RPMI7951 (cell line): ENCODE measurements at regions not wholly inside any gene's neighbourhood (a gene's known extent, or its start where the extent isn't known, plus 50 kb on each side); places are given as distances from the start of the nearest gene placed in this dataset.
"Not testable (repeated sequence)": the region's sequence is repeated elsewhere in the genome, so short reads cannot be mapped to it uniquely, and the experiment has no call there.

Experiments used
- DNase-seq: peaks from one replicate; pipeline ENCODE4 v3.0.0-alpha.2; 2012; ENCODE audit warnings: low read depth

DNA sequence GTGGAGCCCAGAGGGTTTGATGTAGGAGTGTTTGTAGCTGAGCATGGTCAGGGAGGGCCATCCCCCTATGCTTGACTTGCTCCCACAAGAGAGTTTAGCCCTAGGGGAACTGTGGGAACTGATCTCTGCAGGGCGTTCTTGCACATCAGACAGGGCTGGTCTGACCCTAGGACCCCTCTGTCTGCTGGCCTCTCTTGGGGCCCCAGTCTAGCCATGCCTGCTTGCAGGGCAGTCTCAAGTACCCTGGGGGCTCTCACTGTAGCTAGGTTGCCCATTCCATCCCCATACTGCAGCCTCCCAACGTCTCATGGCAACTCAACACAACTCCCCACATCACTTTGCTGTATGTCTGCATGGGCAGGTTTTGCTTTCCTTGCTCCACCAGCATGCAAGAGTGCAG, 1250.7 kb upstream of the B3GALT2 start:
- DNase-seq = no peak

DNA sequence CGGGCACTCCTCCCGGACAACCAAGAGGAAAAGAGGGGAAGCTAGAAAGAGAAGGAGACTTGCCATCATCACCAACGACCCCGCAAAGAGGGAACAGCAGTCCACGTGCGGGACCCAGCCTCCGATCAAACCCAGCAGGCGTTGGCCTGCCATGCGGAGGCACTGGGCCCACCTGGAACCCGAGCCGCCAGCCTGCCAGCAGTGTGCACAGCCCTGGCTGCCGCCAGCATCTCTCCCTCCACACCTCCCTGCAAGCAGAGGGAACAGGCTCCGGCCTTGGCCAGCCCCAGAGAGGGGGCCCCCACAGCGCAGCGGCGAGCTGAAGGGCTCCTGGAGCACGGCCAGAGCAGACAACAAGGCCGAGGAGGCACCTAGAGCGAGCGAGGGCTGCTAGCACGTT, 1244.7 kb upstream of the B3GALT2 start:
- no peak for DNase-seq

DNA sequence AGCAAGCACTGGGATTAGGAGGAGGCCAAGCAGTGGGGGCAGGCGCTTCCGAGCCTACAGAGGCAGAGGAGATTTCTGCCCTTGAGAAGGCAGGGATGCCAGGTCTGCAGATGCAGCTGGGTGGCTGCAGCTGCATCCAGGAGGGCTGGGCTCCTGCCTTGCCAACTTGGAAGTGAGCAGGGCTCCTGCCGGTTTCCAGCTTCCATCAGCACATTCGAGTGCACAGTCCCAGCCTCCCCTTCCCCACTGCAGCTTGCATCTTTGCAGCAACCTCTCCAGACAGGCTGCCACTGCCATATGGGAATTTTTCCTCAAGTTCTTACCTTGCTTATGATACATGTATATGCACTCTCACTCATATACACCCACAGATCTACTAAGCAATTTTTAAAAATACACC, 1234.3 kb upstream of the B3GALT2 start:
- no peak for DNase-seq

DNA sequence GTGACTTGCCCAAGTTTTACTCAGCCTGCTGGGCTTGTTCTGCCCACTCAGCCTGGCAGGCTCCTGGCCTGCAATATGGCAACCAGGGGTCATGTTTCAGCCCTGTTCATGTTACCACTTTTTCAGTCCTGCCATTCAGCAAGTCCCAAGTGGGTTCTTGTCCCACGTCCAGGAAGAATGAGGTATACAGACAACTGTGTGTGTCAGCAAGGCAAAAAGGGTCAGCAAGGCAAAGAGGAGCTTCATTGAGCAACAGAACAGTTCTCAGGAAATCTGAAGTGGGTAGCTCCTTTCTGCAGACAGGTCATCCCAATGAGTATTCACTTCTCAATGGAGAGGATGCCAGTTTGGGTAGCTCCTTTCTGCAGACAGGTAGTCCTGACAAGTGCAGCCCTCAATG, 1233.3 kb upstream of the B3GALT2 start:
- no peak for DNase-seq

DNA sequence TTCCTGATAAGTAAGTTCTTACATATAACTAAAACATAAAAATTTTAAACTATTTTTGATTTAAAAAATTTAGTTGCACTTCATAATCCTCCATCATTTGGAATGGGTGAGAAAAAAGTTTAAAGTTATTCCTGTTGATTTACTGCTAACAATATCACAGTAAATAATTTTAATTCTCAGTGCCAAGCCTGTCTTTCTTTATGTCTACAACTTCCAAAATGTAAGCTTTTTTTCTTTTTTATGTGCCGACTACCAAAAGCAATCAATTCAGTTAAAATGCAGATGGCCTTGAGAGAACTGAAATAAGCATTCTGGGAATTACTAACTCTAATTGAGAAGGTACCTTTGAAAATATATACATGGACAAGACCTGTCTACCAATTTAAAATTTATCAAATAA, 1224.3 kb upstream of the B3GALT2 start:
- no peak for DNase-seq

DNA sequence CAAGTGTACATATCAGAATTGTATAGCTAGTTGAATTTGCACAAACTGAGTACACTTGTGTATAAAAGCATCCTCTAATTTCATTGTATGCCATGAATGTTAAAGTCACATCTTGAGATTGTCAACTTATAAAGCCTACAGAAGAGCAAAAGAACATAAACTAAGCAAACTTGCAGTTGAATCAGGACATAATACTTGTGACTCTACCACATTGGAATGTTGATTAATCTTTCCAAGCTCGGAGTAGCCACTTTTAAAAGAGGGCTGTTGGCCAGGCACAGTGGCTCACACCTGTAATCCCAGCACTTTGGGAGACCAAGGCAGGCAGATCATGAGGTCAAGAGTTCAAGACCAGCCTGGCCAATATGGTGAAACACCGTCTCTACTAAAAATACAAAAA, 1220.8 kb upstream of the B3GALT2 start:
- DNase-seq = not testable (repeated sequence)

DNA sequence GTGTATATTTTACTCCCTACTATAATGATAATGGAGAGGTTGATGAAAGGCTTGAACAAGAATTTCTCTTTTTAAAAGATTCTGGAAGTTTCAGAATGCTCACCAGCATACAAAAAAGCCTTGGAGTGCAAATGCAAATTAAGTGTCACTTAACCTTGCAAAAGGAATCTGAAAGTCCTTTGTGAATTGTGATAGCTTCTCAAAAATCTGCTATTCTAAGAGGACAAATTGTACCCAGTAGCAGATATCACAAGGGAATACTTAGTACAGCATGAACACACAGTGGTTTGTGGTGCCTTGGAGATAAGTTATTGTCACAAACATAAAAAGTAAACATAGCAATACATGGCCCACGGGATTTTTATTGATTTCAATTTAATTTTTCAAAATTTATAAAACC, 1208.3 kb upstream of the B3GALT2 start:
- no peak for DNase-seq

DNA sequence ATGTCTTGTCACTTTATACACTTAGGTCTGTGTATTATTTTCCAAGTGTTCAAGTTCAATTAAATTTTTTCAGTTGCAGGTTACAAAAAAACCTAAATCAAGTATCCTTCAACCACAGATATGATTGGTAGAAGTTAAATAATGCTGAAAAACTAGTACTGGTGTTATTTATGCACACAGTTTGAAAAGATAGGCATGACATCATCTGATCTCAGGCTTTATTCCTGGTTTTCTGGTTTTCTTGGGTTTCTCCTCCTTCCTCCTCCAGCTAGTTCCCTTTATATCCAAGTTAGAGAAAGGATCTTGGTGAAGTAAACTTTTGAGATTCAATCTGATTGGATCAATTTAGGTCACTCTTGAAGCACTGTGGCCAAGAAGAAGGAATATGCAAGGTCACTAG, 1201.1 kb upstream of the B3GALT2 start:
- DNase-seq = no peak

DNA sequence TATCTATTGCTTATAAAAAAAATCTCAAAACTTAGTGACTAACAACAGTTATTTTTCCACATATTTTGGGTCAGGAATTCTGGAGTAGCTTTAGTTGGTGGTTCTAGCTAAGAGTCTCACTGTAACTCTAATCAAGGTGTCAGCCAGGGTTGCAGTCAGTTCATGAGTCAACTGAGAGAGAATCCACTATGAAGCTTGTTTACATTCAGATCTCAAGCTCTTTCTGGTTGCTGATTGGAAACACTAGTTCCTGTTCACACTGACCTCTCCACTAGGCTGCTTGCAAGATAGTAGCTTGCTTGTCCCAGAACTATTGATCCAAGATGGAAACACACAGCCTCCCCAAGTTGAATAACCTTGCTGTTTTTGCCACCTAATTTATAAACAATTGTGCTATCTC, 1192.1 kb upstream of the B3GALT2 start:
- no peak for DNase-seq

DNA sequence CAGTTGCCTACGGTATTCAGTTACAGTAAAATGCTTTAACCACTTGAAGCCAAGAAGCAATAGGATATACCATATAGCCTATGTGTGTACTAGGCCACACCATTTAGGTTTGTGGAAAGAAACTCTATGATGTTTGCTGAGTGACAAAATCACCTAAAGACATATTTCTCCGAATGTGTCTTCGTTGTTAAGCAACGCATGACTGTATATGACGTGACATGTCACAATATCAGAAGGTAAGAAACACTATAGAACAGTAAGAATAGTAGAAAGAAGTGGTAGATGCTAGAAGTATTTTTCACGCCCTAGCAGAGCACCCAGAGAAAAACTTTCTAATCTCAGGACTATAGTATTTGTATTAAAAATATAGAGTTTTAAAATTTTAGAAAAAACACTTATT, 1188.2 kb upstream of the B3GALT2 start:
- no peak for DNase-seq

DNA sequence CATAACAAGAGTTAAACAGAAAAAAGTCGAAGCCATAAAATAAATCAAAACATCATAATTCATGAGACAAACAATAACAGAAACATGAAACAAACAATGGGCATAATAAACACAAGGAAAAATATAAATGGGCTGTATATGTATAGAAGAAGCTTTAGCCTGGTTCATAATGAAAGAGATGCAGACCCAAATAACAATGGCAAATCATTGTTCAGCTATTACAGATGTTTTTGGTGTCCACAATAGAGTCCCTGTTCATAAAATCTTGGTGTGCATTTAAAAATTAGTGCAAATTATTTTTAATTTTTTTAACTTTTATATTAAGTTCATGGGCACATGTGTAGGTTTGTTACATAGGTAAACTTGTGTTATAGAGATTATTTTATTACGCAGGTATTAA, 1185.9 kb upstream of the B3GALT2 start:
- DNase-seq = no peak

DNA sequence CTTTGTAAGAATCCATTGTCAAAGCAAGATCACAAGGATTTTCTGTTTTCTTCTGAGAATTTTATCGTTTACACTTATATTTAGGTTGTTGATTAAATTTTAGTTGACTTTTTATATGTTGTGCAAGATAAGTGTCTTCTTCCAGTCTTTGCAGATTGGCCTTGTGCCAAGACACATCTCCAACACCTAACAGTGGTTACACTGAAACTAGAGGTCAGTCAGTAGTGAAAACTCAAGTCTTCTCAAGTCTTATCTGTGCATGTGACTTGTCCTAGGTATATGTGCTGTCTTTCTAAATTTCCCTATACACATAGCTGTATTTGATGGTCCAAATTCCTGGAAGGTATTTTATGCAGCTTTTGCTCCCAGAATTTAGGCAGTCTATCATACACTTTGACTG, 1183.2 kb upstream of the B3GALT2 start:
- DNase-seq = no peak

DNA sequence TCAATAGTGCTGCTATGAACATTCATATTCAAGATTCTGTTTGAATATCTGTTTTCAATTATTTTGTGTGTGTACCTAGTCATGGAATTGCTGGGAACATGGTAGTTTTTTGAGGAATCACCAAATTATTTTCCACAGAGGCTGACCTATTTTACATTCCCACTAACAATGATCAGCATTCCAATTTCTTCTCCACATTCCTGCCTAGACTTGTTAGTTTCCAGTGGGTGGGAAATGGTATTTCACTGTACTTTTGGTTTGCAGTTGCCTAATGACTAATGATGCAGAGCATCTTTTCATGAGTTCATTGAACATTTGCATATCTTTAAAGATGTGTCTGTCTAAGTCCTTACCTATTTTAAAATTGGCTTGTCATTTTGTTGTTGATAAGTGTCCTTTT, 1182.6 kb upstream of the B3GALT2 start:
- no peak for DNase-seq

DNA sequence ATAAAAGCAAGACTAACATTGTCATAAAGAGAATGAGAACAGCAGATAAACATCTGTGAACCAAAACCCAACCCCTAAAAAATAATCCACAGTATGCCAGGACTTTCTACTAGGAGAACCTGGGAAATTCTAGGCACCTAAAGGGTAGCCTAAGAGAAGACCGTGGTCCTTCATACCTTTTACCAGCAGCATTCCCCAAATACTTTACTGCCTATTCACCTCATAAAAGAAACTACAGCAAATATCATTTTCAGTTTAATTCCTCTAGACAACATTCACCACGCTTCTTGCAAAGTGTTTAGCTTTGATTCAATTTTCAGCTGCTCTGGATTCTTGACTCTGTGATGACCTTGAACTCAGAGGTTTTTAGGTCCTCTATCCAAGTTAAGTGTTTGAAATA, 1180.7 kb upstream of the B3GALT2 start:
- no peak for DNase-seq

DNA sequence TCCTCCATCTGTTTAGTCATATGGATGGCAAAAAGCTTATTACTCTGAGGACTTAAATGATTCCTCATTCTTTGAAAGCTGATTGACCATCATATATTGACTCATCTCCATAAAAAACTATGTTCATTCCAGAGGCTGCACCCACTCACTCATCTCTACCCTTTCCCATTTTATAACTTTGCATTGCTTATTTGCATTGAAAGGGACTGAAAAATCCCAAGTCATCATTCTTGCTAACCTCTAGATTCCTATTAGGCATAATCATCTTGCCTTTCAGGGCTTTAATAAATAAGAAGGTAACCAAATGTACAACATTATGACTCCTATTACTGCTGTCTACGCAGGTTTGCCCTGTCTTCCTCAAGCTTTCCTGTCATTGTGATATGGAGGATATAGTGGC, 1180.3 kb upstream of the B3GALT2 start:
- no peak for DNase-seq

DNA sequence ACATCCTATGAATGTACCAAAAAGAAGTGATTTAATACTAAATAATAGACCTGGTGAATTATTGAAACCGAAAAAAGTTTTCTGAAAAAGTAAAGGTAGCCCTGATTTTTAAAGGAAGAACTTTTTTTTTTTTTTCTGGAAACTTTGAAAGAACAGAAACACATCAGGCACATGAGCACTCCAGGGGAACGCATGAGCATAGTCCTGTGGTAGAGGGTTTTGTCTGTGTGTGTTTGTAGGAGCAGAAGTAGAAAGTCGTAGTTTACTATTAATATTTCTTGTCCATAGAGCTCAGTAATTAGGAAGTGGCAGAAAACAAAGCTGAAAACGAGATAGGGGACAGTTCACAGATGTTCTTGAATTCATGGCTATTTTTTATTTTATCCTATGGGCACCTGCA, 1175.9 kb upstream of the B3GALT2 start:
- no peak for DNase-seq

DNA sequence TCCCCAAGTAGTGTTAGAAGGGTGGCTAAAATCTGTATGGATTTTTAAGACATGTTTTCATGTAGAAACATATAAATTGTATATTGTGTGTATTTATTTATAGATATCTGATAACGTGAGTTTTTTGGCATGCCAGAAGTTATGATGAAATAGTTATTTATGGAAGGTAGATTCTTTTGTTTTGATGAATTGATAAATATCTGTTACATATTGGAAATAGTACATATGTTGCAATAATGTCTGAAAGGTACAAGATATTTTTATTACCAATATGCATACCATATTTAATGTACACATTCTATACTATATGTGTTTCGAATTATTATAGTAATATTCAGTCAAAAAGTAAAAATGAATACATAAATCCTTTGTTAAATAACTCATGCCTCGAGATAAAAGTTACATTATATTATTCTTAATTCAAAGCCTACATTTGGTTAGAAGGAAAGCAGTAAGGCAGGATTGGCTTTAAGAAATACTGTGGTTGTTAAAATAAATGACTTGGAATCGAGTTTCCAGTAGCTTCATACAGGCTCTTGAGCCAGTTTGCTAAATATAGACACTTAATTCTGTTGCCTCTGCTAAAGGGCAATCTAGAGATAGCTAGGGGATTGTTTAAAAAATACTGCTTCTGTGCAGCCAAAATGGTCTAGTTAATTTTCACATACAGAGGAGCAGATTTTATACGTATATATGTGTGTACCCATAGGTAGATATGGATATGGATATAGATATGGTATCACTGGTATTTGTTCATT, 1175.1 kb upstream of the B3GALT2 start:
- no peak for DNase-seq

DNA sequence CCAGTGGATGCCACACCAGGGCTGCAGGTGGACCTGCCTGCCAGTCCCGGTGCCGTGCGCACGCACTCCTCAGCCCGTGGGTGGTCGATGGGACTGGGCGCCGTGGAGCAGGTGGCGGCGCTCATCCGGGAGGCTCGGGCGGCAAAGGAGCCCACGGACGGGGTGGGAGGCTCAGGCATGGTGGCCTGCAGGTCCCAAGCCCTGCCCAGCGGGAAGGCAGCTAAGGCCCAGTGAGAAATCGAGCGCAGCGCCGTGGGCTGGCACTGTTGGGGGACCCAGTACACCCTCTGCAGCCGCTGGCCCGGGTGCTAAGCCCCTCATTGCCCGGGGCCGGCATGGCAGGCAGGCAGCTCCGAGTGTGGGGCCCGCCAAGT, 1171.8 kb upstream of the B3GALT2 start:
- no peak for DNase-seq

DNA sequence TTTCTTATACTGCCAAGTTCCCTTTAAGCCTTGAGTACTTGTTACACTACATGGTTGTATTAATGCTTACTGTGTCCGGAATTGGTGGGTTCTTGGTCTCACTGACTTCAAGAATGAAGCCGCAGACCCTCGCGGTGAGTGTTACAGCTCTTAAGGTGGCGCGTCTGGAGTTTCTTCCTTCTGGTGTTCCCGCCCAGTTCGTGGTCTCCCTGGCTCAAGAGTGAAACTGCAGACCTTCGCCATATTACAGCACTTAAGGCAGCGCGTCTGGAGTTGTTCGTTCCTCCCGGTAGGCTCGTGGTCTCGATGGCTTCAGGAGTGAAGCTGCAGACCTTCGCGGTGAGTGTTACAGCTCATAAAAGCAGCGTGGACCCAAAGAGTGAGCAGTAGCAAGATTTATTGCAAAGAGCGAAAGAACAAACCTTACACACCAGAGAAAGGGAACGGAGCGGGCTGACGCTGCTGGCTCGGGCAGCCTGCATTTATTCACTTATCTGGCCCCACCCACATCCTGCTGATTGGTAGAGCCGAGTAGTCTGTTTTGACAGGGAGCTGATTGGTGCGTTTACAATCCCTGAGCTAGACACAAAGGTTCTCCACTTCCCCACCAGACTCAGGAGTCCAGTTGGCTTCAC, 1171.3 kb upstream of the B3GALT2 start:
- DNase-seq = not testable (repeated sequence)

DNA sequence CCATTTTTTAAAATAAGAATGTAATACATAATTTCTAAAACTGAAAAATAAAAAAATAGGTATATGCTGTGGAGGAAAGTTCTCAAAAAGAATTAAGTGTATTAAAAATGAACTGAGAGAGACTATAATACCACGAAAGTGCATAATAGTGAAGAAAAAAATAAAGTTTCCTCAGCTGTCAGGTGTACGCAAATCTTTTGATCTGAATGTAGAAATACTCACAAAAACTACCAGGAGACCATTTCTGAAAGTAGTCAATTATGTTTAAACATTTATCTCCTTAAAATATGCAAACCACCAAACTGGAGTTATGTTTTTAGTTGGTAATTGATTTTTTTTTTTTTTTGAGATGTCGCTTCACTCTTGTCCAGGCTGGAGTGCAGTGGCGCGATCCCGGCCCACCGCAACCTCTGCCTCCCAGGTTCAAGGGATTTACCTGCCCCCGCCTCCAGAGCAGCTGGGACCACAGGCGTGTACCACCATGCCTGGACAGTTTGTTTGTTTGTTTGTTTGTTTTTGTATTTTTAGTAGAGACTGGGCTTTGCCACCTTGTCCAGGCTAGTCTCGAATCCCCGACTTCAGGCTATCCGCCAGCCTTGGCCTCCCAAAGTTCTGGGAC, 1169.2 kb upstream of the B3GALT2 start:
- no peak for DNase-seq

DNA sequence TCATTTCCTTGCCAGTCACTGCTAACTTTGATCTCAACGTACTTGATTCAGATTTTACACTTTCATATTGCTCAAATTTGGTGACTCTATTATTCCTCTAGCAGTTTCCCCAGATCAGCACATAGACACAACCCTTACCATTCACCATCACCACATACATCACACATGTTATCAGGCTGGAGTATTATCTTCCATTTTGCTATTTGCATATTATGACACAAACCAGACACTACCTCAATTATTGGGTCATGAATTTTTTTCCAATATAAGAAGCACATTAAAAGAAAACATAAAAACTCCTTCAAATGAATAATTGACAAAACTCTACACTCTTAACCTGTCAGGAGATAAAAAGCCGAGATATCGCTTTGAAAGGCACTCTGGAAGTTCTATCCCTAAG, 1166.7 kb upstream of the B3GALT2 start:
- DNase-seq = no peak

DNA sequence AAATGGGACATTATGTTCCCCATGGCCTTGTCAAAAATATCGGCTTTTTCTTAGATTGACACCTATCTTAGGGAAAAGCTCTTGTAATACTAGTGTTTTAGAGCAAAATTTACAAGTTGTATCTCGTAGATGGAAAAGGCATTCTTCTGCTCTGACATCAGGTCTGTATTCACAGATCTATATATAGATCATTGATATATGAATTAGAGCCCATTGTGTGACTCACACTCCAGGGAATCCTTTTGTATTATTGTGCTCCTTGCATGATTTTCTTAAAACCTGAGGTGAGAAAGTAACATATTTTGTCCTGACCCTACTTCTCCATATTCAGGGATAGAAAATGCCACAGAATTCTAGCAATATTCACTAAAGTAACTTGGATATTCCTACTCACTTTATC, 1160.8 kb upstream of the B3GALT2 start:
- DNase-seq = no peak

DNA sequence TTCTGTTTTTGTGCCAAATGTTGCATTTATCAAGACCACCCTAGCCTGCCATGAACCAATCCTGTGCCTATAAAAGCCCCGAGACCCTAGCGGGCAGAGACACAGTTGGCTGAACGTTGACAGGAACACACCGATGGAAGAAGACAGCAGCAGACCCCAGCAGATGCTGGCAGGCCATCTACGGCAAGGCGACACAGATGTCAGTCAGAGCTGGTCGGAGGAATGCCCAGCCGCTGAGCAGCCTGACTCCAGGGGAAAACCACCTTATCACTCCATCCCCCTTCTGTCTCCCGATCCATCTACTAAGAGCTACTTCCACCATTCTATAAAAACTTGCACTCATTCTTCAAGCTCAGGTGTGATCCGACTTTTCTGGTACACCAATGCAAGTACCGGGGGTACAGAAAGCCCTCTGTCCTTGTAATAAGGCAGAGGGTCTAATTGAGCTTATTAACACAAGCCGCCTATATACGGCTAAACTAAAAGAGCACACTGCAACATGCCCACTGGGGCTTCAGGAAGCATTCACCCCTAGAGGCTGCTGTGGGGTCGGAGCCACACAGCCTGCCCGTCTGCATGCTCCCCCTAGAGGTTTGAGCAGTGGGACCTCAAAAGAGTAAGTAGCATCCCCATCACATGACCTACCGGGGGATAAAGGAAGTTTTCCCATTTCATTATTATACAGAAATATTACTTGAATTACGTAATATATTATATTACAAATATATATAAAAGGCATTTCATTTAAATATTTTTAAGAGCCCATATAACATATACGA, 1156.3 kb upstream of the B3GALT2 start:
- DNase-seq = no peak
